Stimulated activated CD4-positive, alpha-beta T cell treated with anti-CD3 and anti-CD28 coated beads, Interleukin-4, amount 100 ng/mL, for 48 hours (primary cell): ENCODE measurements at regions not wholly inside any gene's neighbourhood (a gene's known extent, or its start where the extent isn't known, plus 50 kb on each side); places are given as distances from the start of the nearest gene placed in this dataset.
A peak's percentile ranks its signal among the peaks of the same experiment; 100 is the strongest.

Experiments
- DNase-seq, 2 donors: peaks; one replicate each; pipeline ENCODE4 v3.0.0-alpha.2; 2020; ENCODE audit warnings: low read depth in 2 of 2

DNA sequence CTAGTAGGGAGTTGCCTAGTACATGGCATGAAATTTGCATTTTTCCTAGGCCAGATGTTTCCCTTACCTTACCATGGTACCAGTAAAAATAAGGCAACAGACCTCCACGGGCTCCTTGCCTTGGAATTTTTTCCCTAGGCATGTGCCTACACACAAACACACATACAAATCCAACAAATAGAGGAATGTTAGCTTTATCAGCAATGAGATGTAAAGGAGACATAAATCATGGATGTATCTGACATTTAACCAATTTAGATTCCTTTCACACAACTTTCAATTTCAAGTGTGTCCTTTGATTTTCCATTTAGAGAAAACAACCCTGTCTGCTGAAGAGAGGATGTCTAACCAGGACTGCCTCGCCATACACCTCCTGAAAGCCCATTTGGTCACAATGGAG, 209.7 kb upstream of the SP4 start:
- no peak for DNase-seq

- no peak for DNase-seq
These were observed 206.8 kb upstream of the SP4 start for GRCh38 chr7:21221130-21221529.

GRCh38 chr7:21238400-21239116, 189.3 kb upstream of the SP4 start:
- DNase-seq = no peak

DNA sequence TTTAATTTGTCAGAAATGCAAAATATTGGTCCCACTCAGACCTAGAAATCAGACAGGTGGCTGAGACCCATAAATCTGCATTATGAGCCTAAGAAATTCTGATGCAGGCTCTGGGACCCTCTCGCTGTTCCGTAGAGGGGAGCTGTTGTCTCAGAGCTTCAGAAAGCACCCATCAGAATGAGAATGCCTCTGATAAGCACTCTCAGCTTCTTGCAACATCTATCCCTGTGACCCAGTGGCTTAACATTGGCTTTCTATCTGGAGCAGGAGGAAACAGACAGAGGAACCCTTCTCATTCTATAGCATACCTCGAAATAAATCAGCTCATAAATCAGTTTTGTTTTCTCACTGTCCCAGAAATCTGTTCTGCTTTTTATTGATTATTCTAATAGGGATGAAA, 184.6 kb upstream of the SP4 start:
- DNase-seq = no peak

- DNase-seq = no peak
These were observed 176.6 kb upstream of the SP4 start for GRCh38 chr7:21251151-21251800.

DNA sequence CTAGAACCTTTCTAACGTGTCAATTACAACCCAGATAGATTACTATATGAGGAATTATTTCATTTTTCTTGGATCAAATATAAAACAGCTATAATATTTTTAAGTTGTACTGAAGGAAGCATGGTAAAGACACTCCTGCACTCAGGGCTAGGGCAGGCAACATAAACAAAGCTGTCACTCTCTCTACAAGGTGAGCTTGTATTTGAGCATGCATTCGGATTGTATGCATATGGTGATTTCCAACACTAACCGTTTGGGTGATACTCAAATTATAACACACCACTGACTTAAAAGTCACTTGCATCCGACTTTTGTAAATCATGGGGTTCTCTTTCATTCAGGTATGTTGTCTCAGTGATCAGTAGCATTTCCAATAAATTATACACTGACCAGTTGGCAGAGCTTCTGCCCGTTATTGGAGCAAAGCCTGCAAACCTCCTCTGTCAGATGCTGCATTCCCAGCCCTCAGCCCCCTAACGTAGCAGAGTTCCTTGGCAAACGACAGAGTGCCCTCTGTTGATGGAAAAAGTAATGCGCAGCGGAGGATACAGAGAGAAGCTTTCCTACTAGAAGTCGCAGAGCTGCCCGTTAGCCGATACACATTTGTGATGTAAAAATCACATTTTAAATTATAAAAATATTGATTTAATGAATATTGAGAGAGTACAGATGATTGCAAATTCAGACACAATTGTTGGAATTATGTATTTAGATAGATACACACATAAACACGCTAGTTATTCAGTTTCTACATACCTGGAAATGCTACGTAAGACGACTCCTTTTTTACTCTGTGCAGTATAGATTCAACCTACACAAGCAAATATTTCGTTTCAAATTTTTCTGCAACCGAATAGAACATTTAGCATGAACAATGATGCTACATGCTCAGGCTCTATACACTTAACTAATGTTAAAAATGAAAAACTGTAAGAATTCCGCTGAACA, 173.9 kb upstream of the SP4 start:
- peak; percentile 10 to 11 for DNase-seq

DNA sequence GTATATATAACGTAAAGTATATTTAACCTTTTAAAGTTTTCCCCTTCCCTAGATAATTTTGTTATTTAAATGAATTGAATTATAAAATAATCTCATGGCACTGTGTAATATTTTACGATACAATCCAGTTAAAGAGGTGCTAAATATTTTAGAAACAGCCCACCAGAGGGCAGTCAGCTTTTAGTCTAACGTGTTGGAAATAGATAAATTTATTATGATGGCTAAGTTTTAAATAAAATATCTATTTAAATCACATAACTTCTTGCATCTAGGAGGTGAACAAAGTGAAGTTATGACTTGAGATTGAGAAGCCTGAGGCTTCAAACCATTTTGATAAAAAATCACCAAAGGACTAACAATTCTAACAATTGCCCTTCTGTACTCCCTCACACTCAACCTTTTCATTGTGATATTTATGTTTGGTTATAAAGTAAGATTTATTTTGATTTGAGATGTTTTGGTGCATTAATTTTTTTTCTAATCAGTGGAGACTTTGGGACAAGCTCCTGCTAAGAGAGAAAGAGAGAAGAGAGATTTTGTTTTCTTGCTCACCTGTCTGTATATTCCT, 171.5 kb upstream of the SP4 start:
- DNase-seq = peak in 1 of 2 donors; percentile 6

DNA sequence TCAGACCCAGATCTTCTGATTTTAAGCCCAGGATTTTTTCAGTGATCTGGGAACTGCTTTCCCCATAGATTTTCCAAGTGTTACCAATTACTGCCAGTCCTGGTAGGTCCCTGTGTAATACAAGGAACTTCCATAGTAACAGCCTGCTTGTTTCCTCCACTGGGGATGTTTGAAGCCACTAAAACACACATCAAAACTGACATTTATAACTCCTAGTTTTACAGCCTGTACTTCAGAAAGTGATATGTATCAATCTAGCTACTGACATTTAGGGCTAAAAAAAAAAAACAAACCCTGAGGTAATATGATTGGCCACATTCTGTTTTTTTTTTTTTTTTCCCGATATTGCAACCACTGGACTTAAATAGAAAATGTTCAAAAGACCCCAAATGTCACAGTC, 166.9 kb upstream of the SP4 start:
- DNase-seq = no peak

DNA sequence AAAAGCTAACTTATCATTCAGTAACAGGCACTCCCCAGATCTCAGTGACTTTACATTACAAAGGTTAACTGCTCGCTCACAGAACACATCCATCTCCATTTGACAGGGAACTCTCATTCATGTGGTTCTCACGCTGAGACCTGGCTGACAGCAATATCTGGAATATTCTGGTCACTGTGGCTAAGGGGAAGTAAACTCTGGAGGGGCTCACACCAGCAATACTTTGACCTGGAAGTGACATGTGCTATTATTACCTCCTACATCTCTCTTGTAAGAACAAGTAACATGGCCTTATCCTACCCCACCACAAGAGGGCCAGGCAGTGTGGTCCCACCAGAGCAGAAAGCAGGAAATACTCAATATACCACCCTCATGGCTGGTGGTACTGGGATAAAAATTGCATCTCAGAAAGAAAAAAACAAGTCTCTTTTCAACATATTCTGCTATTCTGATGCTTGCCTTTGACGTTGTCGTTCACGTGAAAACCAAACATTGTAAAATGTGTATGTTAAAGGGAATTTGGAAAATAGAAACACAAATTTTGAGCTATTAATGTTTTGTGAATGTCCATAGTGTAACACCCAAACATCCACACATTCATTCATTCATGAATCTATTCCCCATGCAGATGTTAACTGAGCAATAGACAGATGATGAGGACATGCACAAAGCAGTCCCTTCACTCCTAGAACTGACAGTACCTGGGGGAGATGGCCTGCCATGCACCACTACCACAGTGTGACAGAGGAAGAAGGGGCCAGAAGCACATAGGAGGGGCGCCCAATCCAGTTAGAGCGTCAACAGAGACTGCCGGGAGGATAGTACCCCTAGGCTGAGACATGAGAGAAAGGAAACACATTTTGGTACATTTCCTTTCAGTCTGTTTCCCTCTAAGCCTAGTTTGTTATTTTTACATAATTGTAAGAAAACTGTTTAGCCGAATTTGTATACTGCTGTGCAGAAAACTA, 166.0 kb upstream of the SP4 start:
- peak; percentile 19 to 23 for DNase-seq

- no peak for DNase-seq
These were observed 158.9 kb upstream of the SP4 start for GRCh38 chr7:21269021-21269420.

- no peak for DNase-seq
These were observed 151.3 kb upstream of the SP4 start for GRCh38 chr7:21276471-21277035.

- no peak for DNase-seq
These were observed 148.9 kb upstream of the SP4 start for GRCh38 chr7:21278944-21279343.

DNA sequence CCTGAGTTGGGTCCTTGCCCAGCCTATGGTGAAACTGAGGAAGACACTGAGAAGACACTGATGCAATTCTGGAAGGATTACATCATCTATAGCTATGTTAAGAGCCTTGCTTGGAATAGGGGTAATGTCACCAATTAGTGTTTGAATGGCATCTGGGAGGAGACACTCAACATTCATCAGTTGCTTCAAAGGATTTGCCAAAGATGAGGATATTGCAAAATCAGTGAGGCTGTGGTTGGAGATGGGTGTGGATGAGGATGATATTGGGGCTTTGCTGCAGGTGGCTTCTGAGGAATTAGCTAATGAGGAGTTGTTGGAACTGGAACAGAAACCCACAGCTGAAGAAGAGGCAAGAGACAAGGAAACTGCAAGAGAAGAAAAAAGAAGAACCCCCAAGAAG, 146.7 kb upstream of the SP4 start:
- no peak for DNase-seq

- DNase-seq = no peak
These were observed 134.1 kb upstream of the SP4 start for GRCh38 chr7:21293771-21294170.

DNA sequence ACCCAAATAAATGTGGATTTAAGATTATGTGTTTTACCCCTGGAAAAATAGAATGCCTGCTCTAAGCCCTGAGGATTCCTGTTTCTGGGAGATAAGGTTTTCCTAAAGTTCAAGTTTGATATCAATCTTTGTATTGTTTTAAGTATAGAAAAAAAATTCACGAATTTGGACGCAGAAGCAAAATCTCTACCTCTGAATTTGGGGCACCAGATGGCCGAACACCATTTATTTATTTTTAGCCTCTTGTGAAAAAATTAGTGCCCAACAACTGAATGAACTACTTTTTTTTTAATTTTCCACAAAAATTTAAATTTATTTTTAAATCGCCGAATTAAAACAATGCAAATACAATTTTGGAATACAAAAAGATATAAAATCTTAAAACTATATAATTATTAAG, 128.1 kb upstream of the SP4 start:
- DNase-seq = no peak

DNA sequence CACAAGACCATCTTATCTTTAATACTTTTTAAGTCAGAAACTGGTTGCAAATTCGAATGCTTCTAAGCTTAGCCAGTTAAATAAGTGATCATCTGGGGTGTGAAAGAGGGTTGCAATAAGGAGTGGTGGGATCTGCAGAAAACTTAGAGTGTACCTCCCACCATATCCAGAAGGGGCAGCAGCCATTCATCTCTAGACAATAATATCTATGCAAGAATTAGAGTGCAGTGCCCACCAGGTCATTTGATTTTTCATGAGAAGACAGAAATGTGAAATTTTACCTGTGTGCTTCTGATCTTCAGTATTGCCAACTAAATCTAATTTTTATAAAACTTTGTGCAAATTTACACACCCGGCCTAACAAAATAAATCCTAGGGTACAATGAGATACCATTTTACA, 127.2 kb upstream of the SP4 start:
- DNase-seq = no peak

DNA sequence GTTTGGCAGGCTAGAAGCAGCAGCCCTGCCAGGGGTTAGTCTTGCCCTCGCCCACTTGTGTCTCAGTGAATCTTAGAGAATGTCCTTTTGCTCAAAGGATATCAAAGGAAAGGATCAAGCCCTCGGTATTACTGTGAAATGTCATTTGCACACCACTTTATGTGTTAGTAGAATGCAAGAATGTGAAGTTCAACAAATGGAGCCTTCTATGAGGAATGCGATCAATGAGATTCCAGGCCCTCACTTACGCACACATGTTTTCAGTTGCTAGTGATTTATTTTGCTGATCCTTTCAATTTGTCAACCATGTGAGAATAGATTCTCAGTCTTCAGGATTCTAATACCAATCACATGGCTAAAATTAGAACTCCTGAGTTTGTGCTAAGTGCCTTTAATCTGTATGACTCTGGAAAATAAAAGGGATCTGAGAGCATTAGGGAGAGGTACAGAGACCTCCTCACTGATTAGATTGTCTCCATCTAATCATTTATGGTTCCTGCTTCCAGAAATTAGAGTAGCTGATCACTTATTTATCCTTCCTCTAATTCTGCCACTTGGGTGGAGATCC, 123.0 kb upstream of the SP4 start:
- DNase-seq = no peak

- DNase-seq = no peak
These were observed 122.2 kb upstream of the SP4 start for GRCh38 chr7:21305455-21306235.

DNA sequence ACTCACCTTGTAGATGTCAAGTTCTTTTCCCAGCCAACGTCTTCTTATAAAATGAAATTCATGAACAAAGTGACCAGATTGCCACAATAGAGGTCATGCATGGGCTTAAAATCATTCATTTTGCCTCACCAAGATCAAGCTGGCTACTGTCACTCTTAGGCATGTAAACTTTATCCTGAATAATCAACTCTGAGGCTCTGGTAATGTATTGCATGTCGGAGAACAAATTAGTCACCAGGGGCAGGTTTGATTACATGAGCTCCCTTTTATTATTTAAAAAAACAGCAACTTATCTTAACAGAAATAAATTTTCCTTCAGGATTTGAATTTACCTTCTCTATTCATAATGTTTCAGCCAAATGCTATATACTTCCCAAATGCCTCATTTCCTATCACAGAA, 112.9 kb upstream of the SP4 start:
- no peak for DNase-seq
